ENCODE measurements at regions not wholly inside any gene's neighbourhood (a gene's known extent, or its start where the extent isn't known, plus 50 kb on each side); places are given as distances from the start of the nearest gene placed in this dataset.

DNA sequence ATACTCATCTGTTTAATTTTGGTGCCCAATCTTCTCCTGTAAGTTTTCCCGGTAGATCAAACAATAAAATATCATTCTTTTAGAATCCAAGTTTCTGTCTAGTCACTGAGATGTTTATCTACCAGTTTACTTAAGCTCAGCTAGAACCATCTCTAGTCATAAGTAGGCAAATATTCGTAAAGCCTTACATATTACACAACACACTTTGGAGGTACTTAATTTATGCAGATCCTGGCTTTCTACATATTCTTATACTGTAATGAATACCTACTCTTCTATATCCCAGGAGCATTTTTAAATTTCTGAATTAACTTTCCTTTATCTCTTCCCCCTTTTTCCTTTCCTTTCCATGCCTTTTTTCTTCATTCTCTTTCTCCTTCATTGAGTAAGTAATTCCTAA lies 185.9 kb upstream of the ZBTB20 start:
- FAIRE-seq (no peak), DNase-seq (ENCODE audit: low read depth) (no peak)
- Histone ChIP-seq H3K36me3 (ENCODE audit: control insufficient read depth, insufficient read depth, low read length) (no peaks in the 10 kb centered on the region), H3K27me3 (ENCODE audit: control insufficient read depth, insufficient read depth, low read length) (no peaks in the 10 kb centered on the region), H3K4me3 (ENCODE audit: low read depth, low read length) (no peak overlapping the region)
- TF ChIP-seq, protein P1, sequence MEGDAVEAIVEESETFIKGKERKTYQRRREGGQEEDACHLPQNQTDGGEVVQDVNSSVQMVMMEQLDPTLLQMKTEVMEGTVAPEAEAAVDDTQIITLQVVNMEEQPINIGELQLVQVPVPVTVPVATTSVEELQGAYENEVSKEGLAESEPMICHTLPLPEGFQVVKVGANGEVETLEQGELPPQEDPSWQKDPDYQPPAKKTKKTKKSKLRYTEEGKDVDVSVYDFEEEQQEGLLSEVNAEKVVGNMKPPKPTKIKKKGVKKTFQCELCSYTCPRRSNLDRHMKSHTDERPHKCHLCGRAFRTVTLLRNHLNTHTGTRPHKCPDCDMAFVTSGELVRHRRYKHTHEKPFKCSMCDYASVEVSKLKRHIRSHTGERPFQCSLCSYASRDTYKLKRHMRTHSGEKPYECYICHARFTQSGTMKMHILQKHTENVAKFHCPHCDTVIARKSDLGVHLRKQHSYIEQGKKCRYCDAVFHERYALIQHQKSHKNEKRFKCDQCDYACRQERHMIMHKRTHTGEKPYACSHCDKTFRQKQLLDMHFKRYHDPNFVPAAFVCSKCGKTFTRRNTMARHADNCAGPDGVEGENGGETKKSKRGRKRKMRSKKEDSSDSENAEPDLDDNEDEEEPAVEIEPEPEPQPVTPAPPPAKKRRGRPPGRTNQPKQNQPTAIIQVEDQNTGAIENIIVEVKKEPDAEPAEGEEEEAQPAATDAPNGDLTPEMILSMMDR (IDR thresholded peaks at IDR 0.05; ENCODE audit: insufficient read depth, low read length, severe bottlenecking), result no peak

DNA sequence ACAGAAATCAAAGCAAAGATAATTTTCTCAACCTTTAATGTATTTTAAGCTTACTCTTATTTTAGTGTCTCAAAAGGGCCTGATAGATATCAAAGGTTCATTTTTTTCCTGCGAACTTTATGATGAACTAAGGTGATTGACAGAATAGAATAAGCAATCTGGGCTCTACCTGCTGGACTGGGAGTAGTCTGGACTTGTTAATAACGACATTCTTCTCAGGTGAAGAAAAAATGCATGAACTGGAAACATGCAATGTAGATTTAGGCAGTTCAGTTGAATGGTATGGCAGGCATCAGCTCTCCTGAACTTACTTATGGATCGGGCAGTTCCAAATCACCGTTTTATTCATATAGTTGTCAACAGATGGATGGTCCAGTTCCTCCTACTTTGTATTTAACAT lies 189.7 kb upstream of the ZBTB20 start:
- Histone ChIP-seq H3K27me3 (ENCODE audit: control insufficient read depth, insufficient read depth, low read length) (no peaks in the 10 kb centered on the region), H3K36me3 (ENCODE audit: control insufficient read depth, insufficient read depth, low read length) (no peaks in the 10 kb centered on the region), H3K4me3 (ENCODE audit: low read depth, low read length) (no peak overlapping the region)
- TF ChIP-seq, protein P1 (IDR thresholded peaks at IDR 0.05; ENCODE audit: insufficient read depth, low read length, severe bottlenecking), result no peak
- DNase-seq (ENCODE audit: low read depth), result peak; percentile 69
- no peak for FAIRE-seq

GRCh38 chr3:115340586-115340985 lies 193.5 kb upstream of the ZBTB20 start:
- TF ChIP-seq, protein P1 (IDR thresholded peaks at IDR 0.05; ENCODE audit: insufficient read depth, low read length, severe bottlenecking), result no peak
- Histone ChIP-seq H3K4me3 (ENCODE audit: low read depth, low read length) (no peak overlapping the region), H3K27me3 (ENCODE audit: control insufficient read depth, insufficient read depth, low read length) (no peaks in the 10 kb centered on the region), H3K36me3 (ENCODE audit: control insufficient read depth, insufficient read depth, low read length) (no peaks in the 10 kb centered on the region)
- FAIRE-seq (no peak), DNase-seq (ENCODE audit: low read depth) (no peak)

- Histone ChIP-seq H3K36me3 (ENCODE audit: control insufficient read depth, insufficient read depth, low read length) (no peaks in the 10 kb centered on the region), H3K27me3 (ENCODE audit: control insufficient read depth, insufficient read depth, low read length) (no peaks in the 10 kb centered on the region), H3K4me3 (ENCODE audit: low read depth, low read length) (no peak overlapping the region)
- TF ChIP-seq, protein P1 (IDR thresholded peaks at IDR 0.05; ENCODE audit: insufficient read depth, low read length, severe bottlenecking), result no peak
- DNase-seq (ENCODE audit: low read depth), result peak; percentile 88
- peak; percentile 55 for FAIRE-seq
These were observed 194.1 kb upstream of the ZBTB20 start for GRCh38 chr3:115341208-115341607.

DNA sequence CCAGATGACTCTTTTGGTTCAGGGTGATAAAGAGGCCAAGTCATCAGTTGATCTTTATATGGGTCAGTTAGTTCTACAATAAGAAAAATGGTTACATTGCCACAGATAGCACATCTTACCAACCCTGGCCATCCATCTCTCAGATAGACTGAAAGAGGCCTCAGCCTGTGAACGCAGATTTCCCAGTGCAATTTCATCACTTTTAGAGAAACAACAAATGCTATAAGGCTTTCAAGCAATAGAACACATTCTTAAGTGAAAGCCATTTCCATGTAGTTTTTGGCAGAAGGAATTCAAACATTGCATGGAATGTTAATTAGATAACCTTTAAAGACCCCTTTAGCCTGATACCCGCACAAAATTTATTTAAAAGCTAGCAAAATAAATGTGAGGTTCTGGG lies 200.6 kb upstream of the ZBTB20 start:
- no peak for FAIRE-seq
- no peaks in the 10 kb centered on the region for H3K36me3 ChIP-seq (ENCODE audit: control insufficient read depth, insufficient read depth, low read length)
- TF ChIP-seq, protein P1 (IDR thresholded peaks at IDR 0.05; ENCODE audit: insufficient read depth, low read length, severe bottlenecking), result no peak
- no peak overlapping the region for H3K4me3 ChIP-seq (ENCODE audit: low read depth, low read length)
- H3K27me3 ChIP-seq (ENCODE audit: control insufficient read depth, insufficient read depth, low read length), result no peaks in the 10 kb centered on the region
- no peak for DNase-seq (ENCODE audit: low read depth)

DNA sequence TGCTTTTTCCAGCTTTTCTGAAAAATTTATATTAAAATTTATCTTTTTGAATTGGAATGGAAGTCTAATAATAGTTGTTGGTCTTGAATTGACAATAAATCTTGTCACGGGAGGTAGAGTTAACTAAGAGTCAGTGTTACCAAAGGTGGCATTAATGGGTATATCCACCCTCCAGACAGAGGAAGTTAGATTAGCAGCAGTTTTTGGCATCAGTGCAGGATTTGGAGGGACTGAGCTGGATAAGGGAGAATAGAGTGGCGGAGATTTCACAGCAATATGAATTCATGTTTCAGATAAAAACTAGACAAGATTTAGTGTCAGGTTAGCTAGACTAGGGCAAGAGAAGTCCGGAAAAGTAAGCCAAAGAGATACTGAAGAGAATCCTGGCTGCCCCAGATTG lies 201.3 kb upstream of the ZBTB20 start:
- DNase-seq (ENCODE audit: low read depth) (no peak), FAIRE-seq (no peak)
- TF ChIP-seq, protein P1 (IDR thresholded peaks at IDR 0.05; ENCODE audit: insufficient read depth, low read length, severe bottlenecking), result no peak
- Histone ChIP-seq H3K27me3 (ENCODE audit: control insufficient read depth, insufficient read depth, low read length) (no peaks in the 10 kb centered on the region), H3K4me3 (ENCODE audit: low read depth, low read length) (no peak overlapping the region), H3K36me3 (ENCODE audit: control insufficient read depth, insufficient read depth, low read length) (no peaks in the 10 kb centered on the region)

All from bronchial epithelial cell (primary cell).